Amygdala (tissue), 56 donors: ENCODE measurements at regions not wholly inside any gene's neighbourhood (a gene's known extent, or its start where the extent isn't known, plus 50 kb on each side); places are given as distances from the start of the nearest gene placed in this dataset.
A peak's percentile ranks its signal among the peaks of the same experiment; 100 is the strongest.

Experiments used
- DNase-seq, 56 donors: peaks; one replicate each; lab custom pipeline; 2025; lab: John Stamatoyannopoulos, UW

GRCh38 chr2:136251197-136251884, 133.4 kb upstream of the CXCR4 start:
- DNase-seq, result no peak

- no peak for DNase-seq
Observed at GRCh38 chr2:136250131-136250530, 132.2 kb upstream of the CXCR4 start.

GRCh38 chr2:136248907-136249306, 131.0 kb upstream of the CXCR4 start:
- DNase-seq, result no peak

GRCh38 chr2:136248242-136248641, 130.3 kb upstream of the CXCR4 start:
- no peak for DNase-seq

GRCh38 chr2:136247204-136247950, 129.4 kb upstream of the CXCR4 start:
- peak in 8 of 56 donors; percentile 5 to 34 (median 18) for DNase-seq

DNA sequence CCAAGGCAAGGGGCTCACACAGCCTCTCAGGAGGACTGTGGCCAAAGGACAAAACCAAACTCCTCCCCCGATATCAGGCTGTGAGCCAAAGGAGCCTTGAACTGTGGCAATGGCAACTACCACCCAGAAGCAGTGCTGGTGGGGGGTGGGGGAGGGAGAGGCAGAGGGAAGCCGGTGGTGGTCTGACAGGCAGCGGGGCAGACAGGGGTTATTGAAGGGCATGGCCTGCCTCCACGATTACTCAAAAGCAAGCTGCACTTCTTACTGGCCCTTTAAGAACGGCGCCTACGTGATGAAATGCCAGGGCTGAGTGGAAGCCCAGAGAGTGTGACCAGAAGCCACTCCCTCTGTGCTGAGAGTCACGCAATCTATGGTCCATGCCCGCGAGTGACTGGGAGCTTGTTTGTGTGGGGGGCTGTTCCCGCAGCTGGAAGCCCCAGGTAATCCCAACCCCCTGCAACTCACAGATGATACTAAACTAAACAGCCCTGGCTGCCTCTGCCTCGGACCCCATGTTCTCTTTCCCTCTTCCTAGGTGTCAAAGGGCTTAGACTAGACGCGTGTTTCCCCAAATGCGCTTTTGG, 128.2 kb upstream of the CXCR4 start:
- peak in 8 of 56 donors; percentile 11 to 27 (median 16) for DNase-seq

- DNase-seq, result no peak
Observed at GRCh38 chr2:136245211-136245610, 127.3 kb upstream of the CXCR4 start.

GRCh38 chr2:136244536-136244885, 126.6 kb upstream of the CXCR4 start:
- DNase-seq, result no peak

DNA sequence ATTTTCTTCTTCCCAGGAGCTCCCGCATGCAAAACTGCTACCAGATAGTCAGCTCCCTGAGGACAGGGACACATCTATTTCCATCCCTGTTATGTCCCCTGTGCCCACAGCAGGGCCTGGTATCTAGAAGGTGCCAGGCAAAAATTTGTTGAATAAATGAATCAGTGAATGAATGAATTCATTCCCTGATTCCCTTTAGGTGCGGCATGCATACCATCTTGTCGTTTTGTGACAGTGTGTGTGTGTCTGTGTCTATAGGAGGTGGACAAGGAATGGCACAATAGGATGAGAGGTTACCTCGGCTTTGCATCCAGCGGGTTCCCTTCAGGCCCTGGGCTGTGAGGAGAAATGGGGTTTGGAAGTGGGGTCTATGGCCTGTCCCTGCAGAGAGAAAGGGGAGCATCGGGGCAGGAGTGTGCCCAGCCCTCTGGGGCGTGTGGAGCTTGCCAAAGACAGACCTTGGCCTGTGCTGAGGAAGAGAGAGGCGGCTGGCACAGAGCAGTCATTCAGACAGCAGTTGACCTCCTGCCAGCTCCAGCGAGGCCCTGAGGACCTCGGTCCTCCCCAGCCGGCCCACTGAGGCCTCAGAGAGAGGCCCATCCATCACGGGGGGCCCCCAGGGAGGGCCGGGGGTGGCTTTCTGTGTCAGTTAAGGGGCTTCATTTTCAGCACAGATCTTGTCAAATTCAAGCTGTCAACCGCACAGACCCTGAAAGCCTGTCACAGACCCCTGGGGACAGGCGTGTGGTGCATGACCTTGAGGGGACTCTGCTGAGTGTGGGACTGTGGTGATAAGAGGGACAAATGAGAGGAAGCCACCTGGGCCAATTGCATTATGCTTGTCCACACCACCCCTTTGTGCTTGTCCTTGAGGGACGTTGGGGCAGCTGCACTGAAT, 125.9 kb upstream of the CXCR4 start:
- DNase-seq, result peak in 10 of 56 donors; percentile 3 to 29 (median 18)

- DNase-seq, result no peak
Observed at GRCh38 chr2:136242687-136243277, 124.8 kb upstream of the CXCR4 start.

GRCh38 chr2:136242100-136242499, 124.2 kb upstream of the CXCR4 start:
- no peak for DNase-seq

DNA sequence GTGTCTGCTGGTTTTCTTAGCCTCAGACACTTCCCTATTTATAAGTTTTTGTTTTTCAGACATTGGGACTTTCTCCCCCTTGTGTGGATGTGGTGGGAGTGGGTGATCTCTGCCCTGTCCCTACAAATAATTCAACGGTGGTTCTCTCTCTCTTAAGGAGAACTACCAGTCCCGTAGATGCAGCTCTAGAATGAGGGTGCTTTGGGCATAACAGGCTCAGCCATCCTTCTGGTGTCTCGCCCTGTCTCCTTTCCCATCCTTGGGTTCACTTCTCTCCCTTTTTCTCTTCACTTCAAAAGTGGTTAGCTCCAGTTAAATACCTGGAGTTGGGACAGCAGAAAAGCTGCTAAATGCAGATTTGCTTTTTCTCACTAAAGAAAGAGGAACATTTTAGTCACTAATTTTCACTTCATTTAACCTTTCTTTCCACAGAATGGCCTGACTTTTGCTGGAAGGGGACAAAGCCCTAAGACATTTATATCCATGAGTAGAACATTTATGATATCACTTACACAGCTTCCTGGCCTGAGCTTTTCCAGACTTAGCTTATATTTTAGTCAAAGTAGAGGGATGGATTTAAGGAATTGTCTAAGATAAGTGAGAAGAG, 121.2 kb upstream of the CXCR4 start:
- DNase-seq, result no peak

DNA sequence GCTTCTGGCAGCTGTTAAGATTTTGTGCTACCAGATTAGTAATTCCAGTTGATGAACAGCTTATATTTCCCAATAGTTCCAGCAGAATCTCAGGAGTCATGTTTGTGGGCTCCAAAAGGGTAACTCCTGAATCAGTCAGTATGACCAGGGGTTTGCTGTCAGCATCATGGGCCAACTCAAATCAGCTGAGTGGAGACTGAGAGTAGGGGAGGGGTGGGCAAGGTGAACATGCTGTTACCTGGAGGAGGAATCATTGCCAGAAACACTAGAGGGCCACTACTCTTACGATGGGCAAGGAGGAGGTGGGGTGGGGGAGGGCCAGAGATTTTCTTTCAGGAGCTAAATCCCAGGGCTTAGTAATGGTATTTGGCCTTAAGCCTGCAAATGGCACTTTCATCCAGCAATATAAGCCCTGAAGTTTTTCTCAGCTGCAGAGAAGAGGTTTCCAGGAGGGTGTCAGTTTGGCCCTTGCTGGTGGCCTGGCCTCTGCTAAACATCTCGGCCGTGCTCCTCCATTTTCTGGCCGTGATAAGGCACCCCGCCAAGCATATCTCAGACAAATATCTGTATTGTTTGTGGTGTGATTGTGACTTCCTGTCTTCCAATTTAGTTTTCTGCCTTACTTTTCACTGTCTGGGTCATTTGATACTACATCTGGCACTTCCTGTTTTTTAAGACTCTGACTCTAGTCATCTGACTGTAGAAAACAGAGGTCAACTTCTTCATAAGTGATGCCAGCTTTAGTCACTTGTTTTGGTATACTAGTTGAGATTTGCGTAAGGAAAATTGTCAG, 120.5 kb upstream of the CXCR4 start:
- DNase-seq, result no peak

DNA sequence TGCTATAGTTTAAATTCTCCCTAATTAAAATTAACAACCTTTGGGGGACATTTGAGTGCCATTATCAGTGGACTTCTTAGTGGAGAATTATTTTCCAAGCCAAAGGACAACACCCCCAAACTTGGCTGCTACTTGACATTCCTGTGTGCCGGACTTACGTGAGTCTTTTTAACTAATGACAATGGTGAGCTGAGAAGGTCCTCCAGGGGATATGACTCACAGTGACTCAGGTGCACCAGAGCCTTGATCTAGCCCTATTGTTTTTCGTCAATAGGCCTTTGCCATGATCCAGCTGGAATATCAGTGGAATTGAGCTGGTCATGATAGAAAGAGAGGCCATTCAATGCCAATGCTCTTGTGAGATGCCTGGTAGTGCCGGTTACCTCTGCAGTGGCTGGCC, 118.1 kb upstream of the CXCR4 start:
- no peak for DNase-seq

- no peak for DNase-seq
Observed at GRCh38 chr2:136235546-136235945, 117.6 kb upstream of the CXCR4 start.

DNA sequence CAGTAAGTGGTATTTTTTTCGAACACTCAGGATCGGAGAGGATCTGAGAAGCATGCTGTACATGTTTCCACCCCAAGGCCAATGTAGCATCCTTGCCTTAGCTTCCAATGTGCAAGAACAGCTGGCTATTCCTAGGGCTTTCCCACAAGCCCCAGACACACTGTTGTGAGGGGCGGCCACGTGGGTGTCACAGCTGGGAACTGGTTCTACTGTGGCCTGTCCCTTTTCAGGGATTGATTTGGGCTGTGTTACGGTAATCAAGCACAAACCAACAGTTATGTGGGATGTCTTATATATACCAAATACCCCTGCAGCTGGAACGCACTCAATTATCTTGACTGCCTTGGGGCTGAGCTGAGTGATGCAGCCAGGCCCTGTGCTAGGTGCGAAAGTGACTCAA, 116.3 kb upstream of the CXCR4 start:
- no peak for DNase-seq

DNA sequence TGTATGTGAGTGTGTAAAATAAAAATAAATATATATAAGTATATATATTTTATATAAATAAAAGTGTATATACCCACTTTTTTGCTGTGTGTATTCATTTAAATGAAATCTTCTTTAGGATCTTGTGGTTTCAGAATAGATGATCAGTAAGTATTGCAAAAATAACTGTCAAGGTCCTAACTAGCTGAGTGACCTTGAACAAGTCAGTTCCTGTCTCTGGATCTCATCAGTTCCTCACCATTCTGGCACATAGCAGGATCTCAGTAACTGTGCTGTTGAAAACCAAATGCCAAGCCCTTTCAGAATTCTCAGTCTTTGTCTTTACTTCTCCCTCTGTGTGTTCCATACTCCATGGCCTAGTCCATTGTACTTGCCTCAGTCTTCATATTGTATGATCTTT, 115.3 kb upstream of the CXCR4 start:
- DNase-seq, result no peak

GRCh38 chr2:136232456-136233172, 114.7 kb upstream of the CXCR4 start:
- no peak for DNase-seq

GRCh38 chr2:136230464-136230863, 112.5 kb upstream of the CXCR4 start:
- no peak for DNase-seq
